SK-N-SH (cell line): ENCODE measurements at regions not wholly inside any gene's neighbourhood (a gene's known extent, or its start where the extent isn't known, plus 50 kb on each side); places are given as distances from the start of the nearest gene placed in this dataset.

Source experiments
- CTCF ChIA-PET: fragments of 300-600, 350-600 bp; formaldehyde crosslinking; extraction: SDS; loops from one replicate; lab custom pipeline; 2021; lab: Yijun Ruan, JAX
- POLR2A ChIA-PET: fragments of 350-600 bp; sonication (Branson Sonifier 250); formaldehyde crosslinking; extraction: SDS; loops from one replicate; lab custom pipeline; 2020; ENCODE audit warnings: antibody characterized with exemption, inconsistent platforms; lab: Yijun Ruan, JAX
- DNase-seq: peaks from one replicate; pipeline ENCODE4 v3.0.0; 2012
- H2AFZ ChIP-seq: fragments of 200-600 bp; sonication (generic); 2 replicates; pipeline ENCODE4 v1.8.1; 2016; ENCODE audit warnings: antibody characterized with exemption, mild to moderate bottlenecking, low read depth
- H3F3A ChIP-seq: fragments of 200-600 bp; sonication (generic); replicated peaks from 2 replicates; pipeline ENCODE3; 2016; ENCODE audit warnings: antibody characterized with exemption, mild to moderate bottlenecking; ENCODE audit not compliant: insufficient read depth
- H3K27ac ChIP-seq, 2 experiments: fragments of 200-500 bp in 1 of 2; fragments of 200-600 bp in 1 of 2; sonication (Bioruptor generic) in 1 of 2; sonication (generic), shearing (Covaris generic) in 1 of 2; 2 replicates each; pipeline versions ENCODE4 v1.5.1 to v1.6.1; 2014 to 2016; ENCODE audit warnings: low read depth in 2 of 2, inconsistent platforms in 1 of 2, low read length in 1 of 2, mild to moderate bottlenecking in 1 of 2, mixed read lengths in 1 of 2
- H3K27me3 ChIP-seq: fragments of 200-600 bp; sonication (generic), shearing (Covaris generic); 2 replicates; pipeline ENCODE4 v1.6.1; 2016; ENCODE audit warnings: mixed run types; ENCODE audit not compliant: insufficient read depth
- H3K36me3 ChIP-seq, 2 experiments: fragments of 200-500 bp in 1 of 2; fragments of 200-600 bp in 1 of 2; sonication (Bioruptor generic) in 1 of 2; sonication (generic) in 1 of 2; replicated peaks in 1 of 2; 2 replicates each; pipeline versions ENCODE3 to v1.5.1; 2014 to 2016; ENCODE audit warnings: low read length in 1 of 2, mild to moderate bottlenecking in 1 of 2; ENCODE audit not compliant: insufficient read depth in 2 of 2, control insufficient read depth in 1 of 2
- H3K4me1 ChIP-seq, 2 experiments: fragments of 200-500 bp in 1 of 2; fragments of 200-600 bp in 1 of 2; sonication (Bioruptor generic) in 1 of 2; sonication (generic), shearing (Covaris generic) in 1 of 2; 2 replicates each; pipeline versions ENCODE4 v1.5.1 to v1.6.1; 2014 to 2016; ENCODE audit warnings: low read depth in 1 of 2, low read length in 1 of 2, mixed run types in 1 of 2; ENCODE audit not compliant: insufficient read depth in 2 of 2, control insufficient read depth in 1 of 2
- H3K4me2 ChIP-seq: fragments of 200-600 bp; sonication (generic), shearing (Covaris generic); 2 replicates; pipeline ENCODE4 v1.6.1; 2017; ENCODE audit warnings: mixed run types
- H3K4me3 ChIP-seq, 2 experiments: fragments of 200-500 bp in 1 of 2; fragments of 200-600 bp in 1 of 2; sonication (Bioruptor generic) in 1 of 2; sonication (generic), shearing (Covaris generic) in 1 of 2; 2 replicates each; pipeline versions ENCODE4 v1.5.1 to v1.8.1; 2014 to 2016; ENCODE audit warnings: low read depth in 2 of 2, inconsistent platforms in 1 of 2, low read length in 1 of 2, mild to moderate bottlenecking in 1 of 2, mixed read lengths in 1 of 2, moderate library complexity in 1 of 2
- H3K79me2 ChIP-seq: fragments of 200-600 bp; sonication (generic); 2 replicates; pipeline ENCODE4 v1.8.1; 2017; ENCODE audit warnings: mild to moderate bottlenecking; ENCODE audit not compliant: insufficient read depth
- H3K9ac ChIP-seq: fragments of 200-600 bp; sonication (generic); 2 replicates; pipeline ENCODE4 v1.6.1; 2017; ENCODE audit warnings: mixed run types
- H3K9me2 ChIP-seq: fragments of 200-600 bp; sonication (generic); 2 replicates; pipeline ENCODE4 v1.6.1; 2017; ENCODE audit warnings: mixed run types
- H3K9me3 ChIP-seq: fragments of 200-600 bp; sonication (generic); 2 replicates; pipeline ENCODE4 v1.6.1; 2017; ENCODE audit warnings: mixed run types, mild to moderate bottlenecking, moderate library complexity
- H4K20me1 ChIP-seq: fragments of 200-600 bp; sonication (generic); 2 replicates; pipeline ENCODE4 v1.6.1; 2017; ENCODE audit warnings: mild to moderate bottlenecking, mixed run types; ENCODE audit not compliant: insufficient read depth
- ELF1 ChIP-seq: IDR thresholded peaks from 2 replicates; pipeline ENCODE4 v1.4.0; 2012
- EZH2phosphoT487 ChIP-seq: fragments of 200-600 bp; sonication (generic); IDR thresholded peaks from 2 replicates; pipeline ENCODE4 v1.6.1; 2017; ENCODE audit warnings: low read depth, mixed run types, mild to moderate bottlenecking, antibody characterized with exemption, moderate library complexity, borderline replicate concordance
- SIN3A ChIP-seq: IDR thresholded peaks from 2 replicates; pipeline ENCODE4 v1.6.1; 2012; ENCODE audit warnings: low read depth, mild to moderate bottlenecking, low read length, moderate library complexity, borderline replicate concordance
- SMC3 ChIP-seq: IDR thresholded peaks from 2 replicates; pipeline ENCODE4 v1.6.1; 2012; ENCODE audit warnings: low read depth, low read length, improper control_type of control experiment
- TEAD4 ChIP-seq: IDR thresholded peaks from 2 replicates; pipeline ENCODE4 v1.4.0; 2012; ENCODE audit warnings: mild to moderate bottlenecking, borderline replicate concordance; ENCODE audit not compliant: insufficient read depth
- YY1 ChIP-seq: IDR thresholded peaks from 2 replicates; pipeline ENCODE4 v1.4.0; 2012; ENCODE audit warnings: low read depth, mild to moderate bottlenecking
- WGBS: methylation state at CpG from one replicate; pipeline ENCODE4 v1.1.6; 2017; ENCODE audit warnings: low lambda C conversion rate; 5-methylcytosine and 5-hydroxymethylcytosine counted together
- TF ChIP-seq, protein P1 (sequence below): IDR thresholded peaks from 2 replicates; pipeline ENCODE4 v1.4.0; 2012; ENCODE audit warnings: low read depth, borderline replicate concordance
- TF ChIP-seq, protein P2 (sequence below): fragments of 150-350 bp; IDR thresholded peaks from 2 replicates; pipeline ENCODE4 v1.6.1; 2016; ENCODE audit warnings: mild to moderate bottlenecking, low read depth, low read length
- TF ChIP-seq, protein P3 (sequence below): IDR thresholded peaks from 2 replicates; pipeline ENCODE4 v1.6.1; 2012; ENCODE audit warnings: mild to moderate bottlenecking, low read depth, low read length, moderate library complexity

DNA sequence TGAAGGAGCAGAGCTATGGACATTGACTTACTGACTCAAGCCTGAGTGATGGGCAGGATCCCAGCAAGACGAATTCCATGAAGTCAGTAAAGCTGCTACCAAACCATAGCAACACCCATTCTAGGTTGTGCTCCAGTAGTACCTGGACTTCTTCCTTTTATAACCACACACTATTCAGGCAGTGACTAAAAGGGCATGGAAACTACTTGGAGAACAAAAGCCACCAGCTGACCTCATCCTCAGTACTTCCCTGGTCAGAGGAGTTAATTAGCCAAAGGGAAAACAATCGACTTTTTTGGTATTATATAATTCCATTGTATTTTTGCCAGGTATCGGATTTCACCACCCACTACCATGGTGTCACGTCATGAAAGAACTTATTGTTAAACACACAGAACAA lies 237.1 kb downstream of the TTC32 start:
- Histone ChIP-seq H3K9ac (no peak overlapping the region), H3F3A (no peaks in the 10 kb centered on the region), H3K4me1 (no peaks in the 10 kb centered on the region), H2AFZ (no peak overlapping the region), H3K9me3 (no peaks in the 10 kb centered on the region), H3K4me2 (no peak overlapping the region), H3K27ac (no peak overlapping the region), H3K27me3 (peaks cover 8% of the 10 kb centered on the region; the same call in 1 of the 2 replicates), H3K36me3 (no peaks in the 10 kb centered on the region), H3K79me2 (no peaks in the 10 kb centered on the region), H3K4me3 (no peak overlapping the region), H4K20me1 (no peaks in the 10 kb centered on the region), H3K9me2 (no peaks in the 10 kb centered on the region)
- POLR2A ChIA-PET: no interaction called here
- CTCF ChIA-PET: interaction anchor here (0.7 kb wide), 1 partner anchor 295 kb away, joined by 3 read pairs; no protein-coding TSS in a partner anchor
- TF ChIP-seq TEAD4: no peak
- TF ChIP-seq, protein P1, sequence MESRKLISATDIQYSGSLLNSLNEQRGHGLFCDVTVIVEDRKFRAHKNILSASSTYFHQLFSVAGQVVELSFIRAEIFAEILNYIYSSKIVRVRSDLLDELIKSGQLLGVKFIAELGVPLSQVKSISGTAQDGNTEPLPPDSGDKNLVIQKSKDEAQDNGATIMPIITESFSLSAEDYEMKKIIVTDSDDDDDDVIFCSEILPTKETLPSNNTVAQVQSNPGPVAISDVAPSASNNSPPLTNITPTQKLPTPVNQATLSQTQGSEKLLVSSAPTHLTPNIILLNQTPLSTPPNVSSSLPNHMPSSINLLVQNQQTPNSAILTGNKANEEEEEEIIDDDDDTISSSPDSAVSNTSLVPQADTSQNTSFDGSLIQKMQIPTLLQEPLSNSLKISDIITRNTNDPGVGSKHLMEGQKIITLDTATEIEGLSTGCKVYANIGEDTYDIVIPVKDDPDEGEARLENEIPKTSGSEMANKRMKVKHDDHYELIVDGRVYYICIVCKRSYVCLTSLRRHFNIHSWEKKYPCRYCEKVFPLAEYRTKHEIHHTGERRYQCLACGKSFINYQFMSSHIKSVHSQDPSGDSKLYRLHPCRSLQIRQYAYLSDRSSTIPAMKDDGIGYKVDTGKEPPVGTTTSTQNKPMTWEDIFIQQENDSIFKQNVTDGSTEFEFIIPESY: no peak
- TF ChIP-seq, protein P2, sequence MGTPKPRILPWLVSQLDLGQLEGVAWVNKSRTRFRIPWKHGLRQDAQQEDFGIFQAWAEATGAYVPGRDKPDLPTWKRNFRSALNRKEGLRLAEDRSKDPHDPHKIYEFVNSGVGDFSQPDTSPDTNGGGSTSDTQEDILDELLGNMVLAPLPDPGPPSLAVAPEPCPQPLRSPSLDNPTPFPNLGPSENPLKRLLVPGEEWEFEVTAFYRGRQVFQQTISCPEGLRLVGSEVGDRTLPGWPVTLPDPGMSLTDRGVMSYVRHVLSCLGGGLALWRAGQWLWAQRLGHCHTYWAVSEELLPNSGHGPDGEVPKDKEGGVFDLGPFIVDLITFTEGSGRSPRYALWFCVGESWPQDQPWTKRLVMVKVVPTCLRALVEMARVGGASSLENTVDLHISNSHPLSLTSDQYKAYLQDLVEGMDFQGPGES: no peak
- no peak for TF ChIP-seq EZH2phosphoT487
- TF ChIP-seq YY1: no peak
- no peak for TF ChIP-seq ELF1
- TF ChIP-seq SMC3: no peak
- TF ChIP-seq, protein P3, sequence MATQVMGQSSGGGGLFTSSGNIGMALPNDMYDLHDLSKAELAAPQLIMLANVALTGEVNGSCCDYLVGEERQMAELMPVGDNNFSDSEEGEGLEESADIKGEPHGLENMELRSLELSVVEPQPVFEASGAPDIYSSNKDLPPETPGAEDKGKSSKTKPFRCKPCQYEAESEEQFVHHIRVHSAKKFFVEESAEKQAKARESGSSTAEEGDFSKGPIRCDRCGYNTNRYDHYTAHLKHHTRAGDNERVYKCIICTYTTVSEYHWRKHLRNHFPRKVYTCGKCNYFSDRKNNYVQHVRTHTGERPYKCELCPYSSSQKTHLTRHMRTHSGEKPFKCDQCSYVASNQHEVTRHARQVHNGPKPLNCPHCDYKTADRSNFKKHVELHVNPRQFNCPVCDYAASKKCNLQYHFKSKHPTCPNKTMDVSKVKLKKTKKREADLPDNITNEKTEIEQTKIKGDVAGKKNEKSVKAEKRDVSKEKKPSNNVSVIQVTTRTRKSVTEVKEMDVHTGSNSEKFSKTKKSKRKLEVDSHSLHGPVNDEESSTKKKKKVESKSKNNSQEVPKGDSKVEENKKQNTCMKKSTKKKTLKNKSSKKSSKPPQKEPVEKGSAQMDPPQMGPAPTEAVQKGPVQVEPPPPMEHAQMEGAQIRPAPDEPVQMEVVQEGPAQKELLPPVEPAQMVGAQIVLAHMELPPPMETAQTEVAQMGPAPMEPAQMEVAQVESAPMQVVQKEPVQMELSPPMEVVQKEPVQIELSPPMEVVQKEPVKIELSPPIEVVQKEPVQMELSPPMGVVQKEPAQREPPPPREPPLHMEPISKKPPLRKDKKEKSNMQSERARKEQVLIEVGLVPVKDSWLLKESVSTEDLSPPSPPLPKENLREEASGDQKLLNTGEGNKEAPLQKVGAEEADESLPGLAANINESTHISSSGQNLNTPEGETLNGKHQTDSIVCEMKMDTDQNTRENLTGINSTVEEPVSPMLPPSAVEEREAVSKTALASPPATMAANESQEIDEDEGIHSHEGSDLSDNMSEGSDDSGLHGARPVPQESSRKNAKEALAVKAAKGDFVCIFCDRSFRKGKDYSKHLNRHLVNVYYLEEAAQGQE: no peak
- TF ChIP-seq SIN3A: no peak
- WGBS: 31% methylated on average over 4 of the region's 4 CpGs
- DNase-seq: no peak
